Heart left ventricle (tissue), 16 donors: ENCODE measurements at regions not wholly inside any gene's neighbourhood (a gene's known extent, or its start where the extent isn't known, plus 50 kb on each side); places are given as distances from the start of the nearest gene placed in this dataset.

Experiments used
- ATAC-seq, 4 donors: fragments of 200-7000 bp; cut with Tn5 transposase; one replicate each; pipeline ENCODE4 v1.9.1; 2020 to 2022; ENCODE audit warnings: moderate library complexity in 4 of 4, mild to moderate bottlenecking in 3 of 4, moderate number of reproducible peaks in 1 of 4
- DNase-seq, 5 donors: peaks; one replicate each; pipeline ENCODE4 v3.0.0-alpha.2; 2020
- H3K27ac ChIP-seq, 12 donors: fragments of 200-600 bp; sonication (generic) in 4 of 12; one replicate each; pipeline versions ENCODE4 v1.5.0 to v1.8.0; 2016 to 2022; ENCODE audit warnings: mild to moderate bottlenecking in 2 of 12
- H3K27me3 ChIP-seq, 9 donors: fragments of 200-600 bp; sonication (generic) in 2 of 9; one replicate each; pipeline versions ENCODE4 v1.5.1 to v1.8.0; 2016 to 2022; ENCODE audit warnings: mild to moderate bottlenecking in 3 of 9
- H3K36me3 ChIP-seq, 9 donors: fragments of 200-600 bp; sonication (generic) in 2 of 9; one replicate each; pipeline versions ENCODE4 v1.5.0 to v1.8.0; 2018 to 2022; ENCODE audit warnings: mild to moderate bottlenecking in 2 of 9
- H3K4me1 ChIP-seq, 12 donors: fragments of 200-600 bp; sonication (generic) in 4 of 12; one replicate each; pipeline versions ENCODE4 v1.5.0 to v1.8.0; 2016 to 2022; ENCODE audit warnings: mild to moderate bottlenecking in 3 of 12
- H3K4me3 ChIP-seq, 12 donors: fragments of 200-600 bp; sonication (generic) in 4 of 12; one replicate each; pipeline versions ENCODE4 v1.5.0 to v1.8.0; 2017 to 2022; ENCODE audit warnings: mild to moderate bottlenecking in 9 of 12, moderate library complexity in 4 of 12
- H3K9me3 ChIP-seq, 12 donors: fragments of 200-600 bp; sonication (generic) in 4 of 12; one replicate each; pipeline versions ENCODE4 v1.5.0 to v1.8.0; 2016 to 2022; ENCODE audit warnings: mild to moderate bottlenecking in 1 of 12
- CTCF ChIP-seq, 12 donors: fragments of 200-600 bp; sonication (generic) in 4 of 12; IDR thresholded peaks; one replicate each; pipeline versions ENCODE4 v1.5.0 to v1.8.0; 2018 to 2022; ENCODE audit warnings: antibody characterized with exemption in 12 of 12, mild to moderate bottlenecking in 5 of 12
- POLR2A ChIP-seq, 2 donors: fragments of 450-650 bp; IDR thresholded peaks; one replicate each; pipeline ENCODE4 v1.6.1; 2017; ENCODE audit warnings: antibody characterized with exemption in 2 of 2, mild to moderate bottlenecking in 2 of 2, moderate library complexity in 2 of 2
- WGBS, 4 donors: extraction: QIAGEN DNeasy Blood & Tissue Kit in 2 of 4; methylation state at CpG; one replicate each; pipeline versions ENCODE4 v1.1.5 to v1.1.7; 2013 to 2018; 5-methylcytosine and 5-hydroxymethylcytosine counted together
- intact Hi-C, 10 donors: fragments of 100-400 bp; cut with DNase I; formaldehyde crosslinking; loops; one replicate each; pipeline versions ENCODE4 v1.11.1 to v1.14.2; 2022
- donor health status: ischemic (EF 13 %, LVEDD 7.1; RV severe dilation, severe dysfunction).
- donor health status: healthy with polysubstance abuse.
- donor health status: DM: no; HTN: yes; CAD: no.
- donor health status: DM: no; HTN: no; CAD: no.
- donor health status: ischemic (EF 25% LVEDD 6.9; RV normal size, moderate dysfunction).
- donor health status: ischemic (EF 25% LVEDD 5.7; RV mildly dilated, moderate dysfunction).
- donor health status: healthy.
- donor health status: DM: yes; HTN: yes; CAD: no.
- donor health status: ischemic (EF 35%, LVEDD 5.7; RV mildly dilated, moderate dysfunction).
- donor health status: nonischemic (EF 11% LVEDD 7.7; RV severe dilation, severe dysfunction).
- donor health status: DM: yes; HTN: yes; CAD: no.
- donor health status: PGD.
- donor health status: ischemic (EF 29% LVEDD 5.4; RV normal size, mild dysfunction).
- donor health status: nonischemic (EF 23%, LVEDD 6.1; RV moderate dilation, normal function).

- TF ChIP-seq POLR2A (IDR thresholded peaks at IDR 0.05) = no peak
- no peak for TF ChIP-seq CTCF (IDR thresholded peaks at IDR 0.05)
- Histone ChIP-seq H3K4me3 (no peak overlapping the region), H3K27me3 (no peaks in the 10 kb centered on the region), H3K27ac (peak overlapping the region in 6 of 12 donors; percentile 26 to 80 (median 50)), H3K36me3 (no peaks in the 10 kb centered on the region), H3K9me3 (peaks cover 0 to 5% (median 0%) of the 10 kb centered on the region in 12 donors), H3K4me1 (peaks cover 0 to 22% (median 9%) of the 10 kb centered on the region in 12 donors)
- ATAC-seq = no peak
- WGBS, 4 donors = 67 to 72% (median 68%) methylated on average over 3 of the region's 3 CpGs
- DNase-seq = peak in 1 of 5 donors; percentile 1
- intact Hi-C loops = no loop called here
Measured at GRCh38 chr10:78313048-78313381, 279.4 kb downstream of the RPS24 start.

- peak overlapping the region in 4 of 12 donors; percentile 26 to 80 (median 50) for H3K27ac ChIP-seq
- intact Hi-C loops = no loop called here
- no peak for ATAC-seq
Measured at GRCh38 chr10:78313636-78314035, 280.0 kb downstream of the RPS24 start.

GRCh38 chr10:78314651-78315050, 281.0 kb downstream of the RPS24 start:
- ATAC-seq = no peak
- H3K27ac ChIP-seq = peak overlapping the region in 1 of 12 donors; percentile 80
- intact Hi-C loops = no loop called here
- peaks cover 0 to 5% (median 0%) of the 10 kb centered on the region in 12 donors for H3K9me3 ChIP-seq
- TF ChIP-seq POLR2A (IDR thresholded peaks at IDR 0.05) = no peak
- TF ChIP-seq CTCF (IDR thresholded peaks at IDR 0.05) = no peak
- no peaks in the 10 kb centered on the region for H3K36me3 ChIP-seq
- DNase-seq = peak in 1 of 5 donors; percentile 1
- H3K27me3 ChIP-seq = no peaks in the 10 kb centered on the region
- peaks cover 0 to 22% (median 9%) of the 10 kb centered on the region in 12 donors for H3K4me1 ChIP-seq
- no peak overlapping the region for H3K4me3 ChIP-seq
- 93 to 100% (median 99%) methylated on average over 2 of the region's 2 CpGs for WGBS, 4 donors

More at GRCh38 chr10:78313636-78314035, 280.0 kb downstream of the RPS24 start:
- peaks cover 0 to 5% (median 0%) of the 10 kb centered on the region in 12 donors for H3K9me3 ChIP-seq
- no peak overlapping the region for H3K4me3 ChIP-seq
- WGBS, 4 donors = 93 to 100% (median 97%) methylated on average over 3 of the region's 3 CpGs
- H3K36me3 ChIP-seq = no peaks in the 10 kb centered on the region
- no peak for TF ChIP-seq POLR2A (IDR thresholded peaks at IDR 0.05)
- TF ChIP-seq CTCF (IDR thresholded peaks at IDR 0.05) = no peak
- peaks cover 0 to 22% (median 9%) of the 10 kb centered on the region in 12 donors for H3K4me1 ChIP-seq
- no peaks in the 10 kb centered on the region for H3K27me3 ChIP-seq
- peak in 1 of 5 donors; percentile 1 for DNase-seq

- WGBS, 4 donors = 20 to 51% (median 42%) methylated on average over 1 of the region's 1 CpG
- H3K36me3 ChIP-seq = no peaks in the 10 kb centered on the region
- H3K27me3 ChIP-seq = no peaks in the 10 kb centered on the region
- H3K27ac ChIP-seq = peak overlapping the region in 8 of 12 donors; percentile 13 to 72 (median 36)
- intact Hi-C loops = no loop called here
- H3K4me1 ChIP-seq = peaks cover 0 to 22% (median 9%) of the 10 kb centered on the region in 12 donors
- DNase-seq (peak in 2 of 5 donors; percentile 25 to 74), ATAC-seq (peak; percentile 51 to 63 (median 57))
- H3K9me3 ChIP-seq = peaks cover 0 to 5% (median 0%) of the 10 kb centered on the region in 12 donors
- TF ChIP-seq CTCF (IDR thresholded peaks at IDR 0.05) (no peak), POLR2A (IDR thresholded peaks at IDR 0.05) (no peak)
- no peak overlapping the region for H3K4me3 ChIP-seq
Measured at GRCh38 chr10:78316451-78316931, 282.8 kb downstream of the RPS24 start.
